Head of caudate nucleus (tissue), 42 donors: ENCODE measurements at regions not wholly inside any gene's neighbourhood (a gene's known extent, or its start where the extent isn't known, plus 50 kb on each side); places are given as distances from the start of the nearest gene placed in this dataset.
A peak's percentile ranks its signal among the peaks of the same experiment; 100 is the strongest.

ENCODE experiments used
- DNase-seq, 42 donors: peaks; one replicate each; pipeline versions ENCODE4 v3.0.0 to v3.0.0-alpha.2; 2020 to 2021; ENCODE audit warnings: mixed read lengths in 7 of 42
- intact Hi-C: fragments of 100-400 bp; cut with DNase I; formaldehyde crosslinking; loops from one replicate; pipeline ENCODE4 v1.15.0; 2022

DNA sequence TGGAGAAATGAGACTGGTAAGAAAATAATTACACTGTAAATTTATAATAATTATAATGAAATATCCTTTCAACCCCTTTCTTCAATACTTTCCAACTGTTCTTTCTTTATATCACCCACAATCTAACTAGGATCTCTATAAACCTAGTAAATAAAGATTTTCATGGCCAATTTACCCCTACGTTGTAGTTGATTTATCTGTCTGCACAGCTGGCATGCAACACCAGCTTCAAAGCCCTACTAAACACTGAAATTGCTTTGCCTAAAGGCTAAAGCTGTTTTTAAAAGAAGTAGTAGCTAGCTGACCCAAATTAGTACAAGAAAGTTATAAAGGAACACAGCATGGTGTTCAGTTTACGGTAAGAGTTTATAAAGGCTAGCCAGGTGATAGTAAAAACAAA lies 140.1 kb downstream of the NOL4 start:
- intact Hi-C loops = no loop called here
- no peak for DNase-seq

DNA sequence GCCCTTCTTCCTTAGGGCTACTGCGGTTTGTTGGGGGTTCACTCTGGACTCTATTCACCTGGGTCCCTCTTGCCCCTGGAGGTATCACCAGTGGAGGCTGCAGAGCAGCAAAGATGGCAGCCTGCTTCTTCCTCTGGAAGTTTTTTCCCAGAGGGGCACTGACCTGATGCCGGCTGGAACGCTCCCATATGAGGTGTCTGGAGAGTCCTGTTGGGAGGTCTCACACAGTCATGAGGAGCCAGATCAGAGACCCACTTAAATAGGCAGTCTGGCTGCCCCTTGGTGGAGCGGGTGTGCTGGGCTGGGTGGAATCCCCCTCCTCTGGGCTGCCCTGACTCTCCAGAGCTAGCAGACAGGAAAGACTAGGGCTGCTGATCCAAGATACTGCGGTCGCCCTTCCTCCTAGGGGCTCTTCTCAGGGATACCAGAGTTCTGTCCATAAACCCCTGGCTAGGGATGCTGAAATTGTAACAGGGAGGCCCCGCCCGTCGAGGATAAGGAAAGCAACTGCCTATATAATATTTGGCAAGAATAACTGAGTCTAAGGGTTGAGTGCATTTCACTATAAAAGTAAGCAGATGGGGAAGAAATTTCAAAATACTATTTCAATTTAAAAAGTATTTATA lies 140.7 kb downstream of the NOL4 start:
- intact Hi-C loops = no loop called here
- no peak for DNase-seq

DNA sequence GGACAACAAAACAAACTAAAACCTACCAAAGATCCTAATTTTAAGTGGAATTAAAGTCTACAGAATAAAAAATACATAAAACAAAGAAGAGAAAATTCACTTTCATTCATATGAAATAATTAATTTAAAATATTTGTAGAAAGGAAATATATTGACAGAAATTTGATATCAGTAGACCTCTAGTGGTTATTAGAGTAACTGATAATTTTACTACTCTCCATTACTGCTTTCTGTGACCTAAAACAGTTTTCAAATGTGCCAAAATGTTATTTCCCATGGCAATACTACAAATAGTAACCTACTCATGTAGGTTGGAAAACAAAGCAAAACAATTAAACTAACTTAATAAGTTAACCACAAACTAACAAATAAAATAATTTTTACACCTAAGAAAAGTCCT lies 147.1 kb downstream of the NOL4 start:
- intact Hi-C loops = no loop called here

DNA sequence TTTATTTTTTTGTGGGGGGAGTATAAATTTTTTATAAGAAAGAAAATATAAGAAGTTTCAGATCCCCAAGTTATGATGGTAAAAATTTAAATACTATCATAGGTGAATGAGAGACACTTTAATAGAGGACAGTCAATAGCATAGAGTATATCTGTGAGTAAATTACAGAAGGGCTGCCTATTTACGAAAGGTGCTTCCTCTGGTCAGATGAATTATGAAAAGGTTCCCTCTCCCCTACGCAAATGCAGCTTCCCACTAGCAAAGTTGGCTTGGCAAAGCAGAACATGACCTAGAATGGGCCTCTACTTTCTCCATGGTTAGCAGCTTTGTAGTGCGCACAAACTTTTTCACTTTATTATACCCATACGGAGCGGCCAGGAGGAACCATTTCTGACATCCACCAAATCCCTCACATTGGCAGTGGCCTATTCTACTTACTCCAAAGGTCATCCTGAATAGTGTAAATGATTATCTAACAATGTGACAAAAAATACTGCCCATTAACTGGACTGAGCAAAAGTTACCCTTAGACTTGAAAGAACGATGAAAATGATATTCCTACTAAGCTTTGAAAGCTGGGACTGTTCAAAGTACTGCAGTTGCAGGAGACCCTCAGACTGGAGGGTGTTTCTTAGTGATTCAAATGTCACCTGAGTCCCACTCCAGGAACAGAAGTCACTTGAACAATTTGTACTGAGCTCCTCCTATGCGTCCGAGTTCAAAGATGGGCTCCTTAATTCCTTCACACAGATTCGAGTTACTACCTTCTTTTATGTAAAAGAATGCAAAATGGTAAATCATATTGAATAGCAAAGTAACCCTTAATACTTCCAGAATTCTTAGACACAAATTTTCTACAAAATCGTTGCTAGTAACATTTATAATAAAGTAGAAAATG lies 148.5 kb downstream of the NOL4 start:
- intact Hi-C loops = no loop called here
- DNase-seq = no peak

More for the DNA sequence above, 147.1 kb downstream of the NOL4 start:
- no peak for DNase-seq

DNA sequence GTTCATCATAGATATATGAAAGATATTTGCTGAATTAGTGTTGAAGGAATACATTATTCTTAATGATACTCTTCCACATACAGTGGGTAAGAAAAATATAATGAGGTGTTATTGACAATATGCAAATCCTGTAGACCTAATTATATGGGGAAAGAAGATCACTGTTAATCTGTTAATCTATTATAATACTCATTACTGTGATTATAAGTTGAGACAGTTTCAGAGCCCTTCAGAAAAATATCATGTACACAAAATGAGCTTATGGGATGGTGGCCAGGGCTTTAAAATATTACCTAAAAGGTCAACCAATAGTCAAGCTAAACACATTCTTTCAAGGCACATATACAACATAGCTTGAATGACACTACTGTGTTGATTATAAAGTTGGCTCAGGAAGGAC lies 163.5 kb downstream of the NOL4 start:
- intact Hi-C loops = no loop called here
- DNase-seq = no peak

DNA sequence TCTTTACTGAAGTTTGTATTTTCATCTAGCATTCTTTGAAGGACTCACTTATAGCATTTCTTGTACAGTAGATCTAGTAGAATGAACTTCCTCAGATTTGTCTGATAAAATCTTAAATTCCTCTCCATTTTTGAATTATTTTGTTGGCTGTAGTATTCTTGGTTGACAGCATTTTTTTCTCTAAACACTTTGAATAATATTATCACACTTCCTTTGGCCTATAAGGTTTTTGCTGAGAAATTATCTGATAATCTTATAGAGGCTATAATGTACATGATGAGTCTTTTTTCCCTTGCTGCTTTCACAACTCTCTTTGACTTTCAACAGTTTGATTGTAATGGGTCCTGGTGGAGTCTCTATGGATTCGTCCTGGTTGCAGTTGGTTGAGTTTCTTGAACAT lies 169.5 kb downstream of the NOL4 start:
- no peak for DNase-seq
- intact Hi-C loops = no loop called here

DNA sequence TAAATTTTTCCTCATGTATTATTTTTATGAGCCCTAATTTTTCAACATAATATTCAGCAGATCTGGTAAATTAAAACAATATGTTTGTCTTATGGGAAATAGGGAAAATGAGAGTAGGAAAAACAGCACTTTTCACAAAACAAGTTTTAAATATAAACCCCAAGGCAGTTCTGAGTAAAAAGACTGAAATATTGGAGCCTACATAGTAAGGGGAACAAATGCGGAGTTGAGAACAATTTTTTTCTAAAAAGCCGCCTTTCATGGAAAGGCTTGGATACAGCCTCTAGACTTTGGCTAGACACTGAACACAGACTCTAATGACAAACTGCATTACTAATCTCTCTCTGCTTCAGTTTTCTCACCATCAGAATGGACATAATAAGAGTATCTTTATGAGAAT lies 174.1 kb downstream of the NOL4 start:
- intact Hi-C loops = no loop called here
- no peak for DNase-seq

DNA sequence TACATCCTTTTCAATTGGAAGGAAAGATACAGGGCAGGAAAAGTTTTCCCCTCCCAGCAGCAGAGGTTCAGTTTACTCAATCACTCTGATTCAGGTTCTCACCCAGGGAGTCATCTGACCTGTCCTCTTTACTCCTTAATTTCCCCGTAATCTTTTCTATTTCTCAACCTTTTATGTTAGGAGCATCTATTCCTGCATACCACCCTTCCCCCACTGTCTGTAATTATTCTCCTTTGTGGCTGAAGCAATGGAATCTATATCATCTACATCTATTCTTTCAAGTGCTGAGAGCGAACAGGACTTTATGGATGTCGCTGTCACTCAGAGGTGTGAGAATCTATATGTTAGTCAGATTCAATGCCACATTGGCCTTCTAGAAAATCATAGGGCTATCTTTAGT lies 175.2 kb downstream of the NOL4 start:
- intact Hi-C loops = no loop called here
- DNase-seq = peak in 2 of 42 donors; percentile 3 to 8

DNA sequence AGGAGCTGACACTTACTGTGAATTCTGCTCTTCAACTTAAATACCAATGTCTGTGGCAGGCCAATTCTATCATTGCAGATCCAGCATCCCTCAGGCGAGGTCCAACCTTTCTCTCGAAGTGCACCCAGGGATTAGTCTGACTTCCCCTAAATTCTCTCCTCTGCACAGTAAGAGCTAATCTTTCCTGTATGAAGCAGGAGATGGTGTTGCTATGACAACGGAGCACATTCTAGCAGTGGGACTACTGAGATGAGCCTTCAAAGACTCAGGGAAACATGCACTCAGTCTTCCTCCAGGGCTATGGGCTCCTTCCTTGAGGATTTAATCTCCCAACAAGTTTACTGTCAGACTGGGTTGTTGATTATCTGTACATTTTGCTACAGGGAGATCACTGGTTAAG lies 176.3 kb downstream of the NOL4 start:
- intact Hi-C loops = no loop called here
- DNase-seq = peak in 28 of 42 donors; percentile 4 to 84 (median 36)

DNA sequence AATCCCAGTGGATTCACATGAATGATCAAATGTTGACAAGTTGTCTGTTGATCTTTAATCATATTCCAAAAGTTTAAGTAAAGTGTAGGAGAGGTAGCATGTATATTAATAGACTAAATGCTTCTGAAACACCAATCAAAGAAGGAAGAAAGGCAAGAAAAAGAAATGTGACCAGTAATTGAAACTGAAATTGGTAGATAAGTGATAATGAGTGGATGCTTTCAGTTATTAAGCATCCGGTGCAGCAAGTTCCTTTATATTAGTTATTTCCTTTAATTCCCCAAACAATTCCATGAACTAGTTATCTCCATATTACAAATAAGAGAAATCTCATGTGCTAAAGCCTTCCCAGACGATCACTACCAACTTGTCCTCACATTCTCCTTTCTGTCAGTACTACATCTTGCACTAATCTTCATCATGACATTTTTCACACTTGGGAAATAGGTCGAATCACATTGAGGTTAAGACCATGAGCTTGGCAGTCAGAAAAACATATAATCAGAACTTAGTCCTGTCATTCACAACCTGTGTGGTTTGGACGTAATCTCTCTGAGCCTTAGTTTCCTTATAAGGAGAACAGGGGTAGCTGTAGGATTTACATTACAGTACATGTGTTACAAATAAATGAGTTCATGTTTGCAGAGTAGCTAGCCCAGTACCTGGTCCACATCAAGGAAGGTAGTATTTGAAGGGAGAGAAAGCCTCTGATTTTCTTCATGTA lies 182.1 kb downstream of the NOL4 start:
- intact Hi-C loops = no loop called here
- DNase-seq = no peak

DNA sequence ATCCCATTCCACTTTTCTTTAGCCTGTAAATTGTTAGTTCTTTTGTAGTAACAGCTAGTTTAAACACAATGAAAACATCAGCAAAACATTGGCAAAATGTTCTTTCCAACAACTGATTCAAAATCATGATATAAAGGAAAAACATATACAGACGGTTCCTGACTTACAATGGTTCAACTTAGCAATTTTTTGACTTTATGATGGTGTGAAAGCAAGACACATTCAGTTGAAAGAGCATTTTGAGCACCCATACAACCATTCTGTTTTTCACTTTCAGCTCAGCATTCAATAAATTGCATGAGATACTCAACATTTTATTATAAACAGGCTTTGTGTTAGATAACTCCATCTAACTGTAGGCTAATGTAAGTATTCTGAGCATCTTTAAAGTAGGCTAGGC lies 185.1 kb downstream of the NOL4 start:
- DNase-seq = no peak
- intact Hi-C loops = no loop called here

DNA sequence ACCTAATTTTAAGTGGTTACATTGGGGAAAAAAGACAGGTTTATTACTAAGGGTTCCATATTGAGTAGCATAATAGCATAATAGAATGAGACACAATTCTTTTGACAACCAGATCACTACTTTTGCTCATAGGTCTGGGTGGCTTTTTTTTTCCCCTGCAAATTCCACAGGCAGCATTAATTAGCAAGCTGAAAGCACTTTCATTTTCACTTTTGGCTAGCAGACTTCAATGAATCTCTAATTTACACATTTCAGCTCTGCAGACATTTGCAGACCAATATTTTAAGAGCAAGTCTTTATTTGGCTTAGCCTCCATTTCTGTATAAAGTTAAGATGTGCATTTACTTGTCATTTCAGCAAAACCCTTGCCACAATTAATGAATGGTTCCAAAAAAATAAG lies 185.5 kb downstream of the NOL4 start:
- DNase-seq = no peak
- intact Hi-C loops = no loop called here

DNA sequence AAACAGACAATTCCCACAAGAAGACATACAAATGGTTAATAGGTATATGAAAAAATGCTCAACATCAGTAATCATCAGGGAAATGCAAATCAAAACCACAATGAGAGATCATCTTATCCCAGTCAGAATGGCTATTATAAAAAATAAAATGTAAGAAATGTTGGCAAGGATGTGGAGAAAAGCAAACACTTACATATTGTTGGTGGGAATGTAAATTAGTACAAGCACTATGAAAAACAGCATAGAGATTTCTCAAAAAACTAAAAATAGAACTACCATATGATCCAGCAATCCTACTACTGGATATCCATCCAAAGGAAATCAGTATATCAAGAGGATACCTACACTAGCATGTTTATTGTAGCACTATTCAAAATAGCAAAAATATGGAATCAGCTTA lies 186.6 kb downstream of the NOL4 start:
- no peak for DNase-seq

DNA sequence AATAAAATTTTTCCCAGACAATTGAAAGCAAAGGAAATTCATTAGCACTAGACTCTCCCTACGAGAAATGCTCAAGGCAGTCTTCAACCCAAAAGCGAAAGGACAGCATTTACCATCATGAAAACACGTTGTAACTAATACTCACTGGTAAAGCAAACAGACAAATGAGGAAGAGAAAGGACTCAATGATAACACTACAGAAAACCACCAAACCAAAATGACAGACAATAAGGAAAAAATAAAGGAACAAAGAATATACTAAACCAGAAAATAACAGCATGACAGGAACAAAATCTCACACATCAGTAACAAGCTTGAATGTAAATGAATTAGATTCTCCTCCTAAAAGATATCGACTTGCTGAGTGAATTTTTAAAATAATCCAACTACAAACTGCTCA lies 190.7 kb downstream of the NOL4 start:
- intact Hi-C loops = no loop called here
- no peak for DNase-seq

More for the DNA sequence above, 186.6 kb downstream of the NOL4 start:
- intact Hi-C loops = no loop called here

DNA sequence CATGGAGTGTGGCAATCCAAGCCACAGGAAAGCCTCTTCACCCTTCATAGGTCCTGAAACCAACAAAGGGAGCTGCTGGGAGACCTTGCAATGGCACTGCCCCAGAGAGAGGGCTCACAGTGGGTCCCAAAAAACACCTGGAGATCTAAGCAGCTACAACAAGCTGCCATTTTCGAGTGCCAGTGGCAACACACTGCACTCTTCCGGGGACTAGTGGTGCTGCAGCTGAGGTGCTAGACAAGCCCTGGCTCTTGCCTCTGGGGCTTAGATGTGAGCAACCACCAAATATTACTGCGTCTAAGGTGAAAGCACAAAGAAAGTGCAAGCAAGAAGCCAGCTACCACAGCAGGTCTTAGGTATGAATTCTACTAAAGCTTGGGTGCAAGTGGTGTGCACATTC lies 192.9 kb downstream of the NOL4 start:
- intact Hi-C loops = no loop called here
- no peak for DNase-seq

DNA sequence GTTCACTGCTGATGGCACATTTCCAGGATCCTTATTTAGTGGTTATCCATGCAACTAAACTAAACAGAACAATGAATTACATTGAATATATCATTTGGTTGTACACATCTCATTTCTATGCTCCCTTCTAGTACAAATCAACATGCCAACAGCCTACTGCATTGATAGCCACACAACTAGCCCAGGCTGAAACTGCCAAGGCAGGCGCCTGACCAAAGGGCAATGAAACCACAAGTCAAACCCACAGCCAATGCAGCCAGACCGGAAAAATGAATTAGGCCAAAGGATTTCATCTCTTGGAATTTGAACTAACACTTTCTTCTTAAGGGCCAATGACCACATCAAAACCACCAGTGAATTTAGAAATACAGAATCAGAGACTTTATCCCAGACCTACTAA lies 196.4 kb downstream of the NOL4 start:
- DNase-seq = no peak
- intact Hi-C loops = no loop called here

DNA sequence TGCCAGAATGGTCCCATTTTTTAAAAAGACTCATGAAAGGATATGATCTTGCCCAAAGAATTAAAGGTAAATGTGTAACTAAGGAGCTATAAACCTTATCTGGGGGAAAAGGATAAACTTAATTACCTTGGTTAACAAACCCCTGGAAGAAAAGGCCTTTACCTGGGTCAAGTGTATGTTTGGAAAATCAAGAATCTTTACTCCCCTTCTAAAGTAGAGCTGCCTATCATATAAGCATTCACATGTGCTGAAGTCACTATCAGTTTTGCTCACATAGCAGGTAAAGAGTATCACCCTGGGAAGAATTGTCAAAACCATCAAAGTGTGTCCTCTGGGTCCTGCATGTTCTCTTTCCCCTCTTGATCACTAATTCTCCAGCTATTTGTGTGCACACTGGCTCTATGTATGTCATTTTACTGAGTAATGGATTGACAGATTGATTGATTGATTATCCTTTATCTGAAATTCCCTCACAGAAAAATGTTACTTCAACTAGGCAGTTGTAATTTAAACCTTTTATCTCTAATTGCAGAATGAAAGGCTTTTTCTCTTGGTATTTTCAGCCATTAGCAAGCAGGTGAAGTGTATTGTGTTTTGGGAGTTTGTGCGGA lies 199.4 kb downstream of the NOL4 start:
- intact Hi-C loops = no loop called here
- DNase-seq = no peak

DNA sequence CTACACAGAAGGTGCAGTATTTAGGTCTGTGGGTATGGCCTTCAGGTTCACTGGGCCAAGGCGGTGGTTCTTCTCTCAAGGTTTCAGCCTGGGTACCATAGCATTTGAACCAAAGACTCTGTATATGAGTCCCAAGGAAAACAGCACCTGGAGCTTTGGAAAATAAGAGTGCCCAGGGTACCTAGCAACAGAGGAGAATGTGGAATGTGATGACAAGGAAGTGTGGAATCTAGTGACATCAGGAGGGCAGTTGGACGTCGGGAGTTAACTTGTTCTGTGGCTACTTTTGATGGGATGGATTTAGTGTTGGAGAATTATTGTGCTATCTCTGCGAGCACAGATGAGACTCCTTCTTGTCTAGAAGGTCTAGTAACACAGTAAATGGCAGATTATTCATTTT lies 201.2 kb downstream of the NOL4 start:
- intact Hi-C loops = no loop called here
- no peak for DNase-seq

DNA sequence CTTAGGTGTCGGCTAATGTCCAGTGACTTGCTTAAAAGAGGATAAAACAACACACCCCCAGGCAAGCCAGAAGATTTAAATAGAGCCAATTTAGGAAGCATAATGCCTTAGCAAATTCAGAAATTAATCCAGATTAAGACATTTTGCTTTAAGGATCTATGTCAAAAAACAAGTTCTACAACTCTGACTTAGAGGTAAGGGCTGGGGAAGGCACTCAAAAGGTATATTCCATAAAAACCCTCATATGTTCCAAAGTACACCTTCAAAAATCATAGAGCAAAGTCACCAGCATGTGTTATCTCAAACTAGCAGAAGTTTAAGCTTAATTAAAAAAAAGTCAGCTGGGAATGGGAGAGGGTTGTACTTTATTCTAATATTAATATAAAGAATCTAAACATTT lies 206.4 kb downstream of the NOL4 start:
- no peak for DNase-seq

DNA sequence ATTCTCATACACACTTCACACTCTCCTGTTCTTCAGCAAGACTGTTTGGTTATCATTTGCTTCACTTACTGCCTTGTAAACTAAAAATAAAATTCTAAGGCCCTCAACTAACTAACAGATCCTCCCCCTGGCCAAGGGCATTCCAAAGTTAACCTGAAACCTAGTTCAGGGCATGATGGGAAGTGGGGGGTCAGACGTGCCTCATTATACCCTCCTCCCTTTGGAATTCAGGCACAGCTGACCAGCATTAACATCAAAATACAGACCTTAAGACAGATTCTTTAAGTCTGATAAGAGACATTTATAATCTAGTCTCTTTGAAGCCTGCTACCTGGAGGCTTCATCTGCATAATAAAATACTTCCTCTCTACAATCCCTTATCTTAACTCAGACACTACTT lies 221.0 kb downstream of the NOL4 start:
- no peak for DNase-seq
- intact Hi-C loops = no loop called here

More for the DNA sequence above, 206.4 kb downstream of the NOL4 start:
- intact Hi-C loops = no loop called here
